Trophoblast cell (in vitro differentiated cells and primary cell): ENCODE measurements at regions not wholly inside any gene's neighbourhood (a gene's known extent, or its start where the extent isn't known, plus 50 kb on each side); places are given as distances from the start of the nearest gene placed in this dataset.

Experiments used
- DNase-seq, 2 donors: peaks; one replicate each; pipeline ENCODE4 v3.0.0-alpha.2; 2016
- H2AFZ ChIP-seq: 2 replicates; pipeline ENCODE4 v1.6.1; 2013; ENCODE audit warnings: low read length, moderate library complexity, mild to moderate bottlenecking; ENCODE audit not compliant: insufficient read depth, poor library complexity
- H2AK5ac ChIP-seq: 2 replicates; pipeline ENCODE4 v1.6.1; 2013; ENCODE audit warnings: mild to moderate bottlenecking, low read length
- H2BK120ac ChIP-seq: 2 replicates; pipeline ENCODE4 v1.6.1; 2013; ENCODE audit warnings: low read length, mild to moderate bottlenecking, moderate library complexity; ENCODE audit not compliant: insufficient read depth, poor library complexity
- H2BK12ac ChIP-seq: 2 replicates; pipeline ENCODE4 v1.6.1; 2013; ENCODE audit warnings: mild to moderate bottlenecking, low read length, moderate library complexity
- H2BK5ac ChIP-seq: 2 replicates; pipeline ENCODE4 v1.6.1; 2013; ENCODE audit warnings: low read length, low read depth, moderate library complexity, mild to moderate bottlenecking; ENCODE audit not compliant: poor library complexity
- H3K14ac ChIP-seq: 2 replicates; pipeline ENCODE4 v1.6.1; 2013; ENCODE audit warnings: mild to moderate bottlenecking, low read length
- H3K18ac ChIP-seq: 2 replicates; pipeline ENCODE4 v1.6.1; 2013; ENCODE audit warnings: mild to moderate bottlenecking, low read length
- H3K23ac ChIP-seq: 2 replicates; pipeline ENCODE4 v1.6.1; 2013; ENCODE audit warnings: low read length
- H3K27ac ChIP-seq: 2 replicates; pipeline ENCODE4 v1.5.1; 2013; ENCODE audit warnings: low read depth, mild to moderate bottlenecking, inconsistent platforms, low read length, moderate library complexity
- H3K27me3 ChIP-seq: 2 replicates; pipeline ENCODE4 v1.6.1; 2013; ENCODE audit warnings: inconsistent platforms, mild to moderate bottlenecking, low read length, moderate library complexity; ENCODE audit not compliant: insufficient read depth
- H3K36me3 ChIP-seq, 2 experiments: 1 replicate in 1 of 2; 2 replicates in 1 of 2; pipeline ENCODE4 v1.6.1; 2013; ENCODE audit warnings: low read length in 2 of 2, mild to moderate bottlenecking in 2 of 2, moderate library complexity in 1 of 2; ENCODE audit not compliant: insufficient read depth in 2 of 2, control insufficient read depth in 1 of 2
- H3K4ac ChIP-seq: 2 replicates; pipeline ENCODE4 v1.6.1; 2013; ENCODE audit warnings: low read depth, mild to moderate bottlenecking, low read length, moderate library complexity
- H3K4me1 ChIP-seq, 2 experiments: 1 replicate in 1 of 2; 2 replicates in 1 of 2; pipeline ENCODE4 v1.6.1; 2013; ENCODE audit warnings: low read length in 2 of 2, mild to moderate bottlenecking in 2 of 2, moderate library complexity in 1 of 2; ENCODE audit not compliant: insufficient read depth in 2 of 2, control insufficient read depth in 1 of 2
- H3K4me2 ChIP-seq: 2 replicates; pipeline ENCODE4 v1.6.1; 2013; ENCODE audit warnings: inconsistent platforms, mild to moderate bottlenecking, low read length, moderate library complexity
- H3K4me3 ChIP-seq: 2 replicates; pipeline ENCODE4 v1.5.1; 2013; ENCODE audit warnings: mild to moderate bottlenecking, low read depth, low read length, inconsistent platforms
- H3K79me1 ChIP-seq: one replicate; pipeline ENCODE4 v1.6.1; 2013; ENCODE audit warnings: low read length
- H3K79me2 ChIP-seq: 2 replicates; pipeline ENCODE4 v1.6.1; 2013; ENCODE audit warnings: low read length, mild to moderate bottlenecking; ENCODE audit not compliant: control insufficient read depth, insufficient read depth, poor library complexity
- H3K9ac ChIP-seq: 2 replicates; pipeline ENCODE4 v1.6.1; 2013; ENCODE audit warnings: mild to moderate bottlenecking, low read length
- H3K9me3 ChIP-seq: 2 replicates; pipeline ENCODE4 v1.6.1; 2013; ENCODE audit warnings: low read depth, mild to moderate bottlenecking, control low read depth, inconsistent platforms, low read length; ENCODE audit not compliant: insufficient read depth
- H4K12ac ChIP-seq: 2 replicates; pipeline ENCODE4 v1.6.1; 2013; ENCODE audit warnings: low read depth, mild to moderate bottlenecking, low read length, moderate library complexity
- H4K8ac ChIP-seq: 2 replicates; pipeline ENCODE4 v1.6.1; 2013; ENCODE audit warnings: low read depth, mild to moderate bottlenecking, low read length, moderate library complexity
- H4K91ac ChIP-seq: one replicate; pipeline ENCODE4 v1.6.1; 2013; ENCODE audit warnings: low read depth, mild to moderate bottlenecking, low read length, moderate library complexity
- WGBS: extraction: QIAGEN DNeasy Blood & Tissue Kit; methylation state at CpG from one replicate; pipeline ENCODE4 v1.1.7; 2013; ENCODE audit warnings: missing lambda C conversion rate; ENCODE audit not compliant: insufficient read length, insufficient coverage; ENCODE audit errors: extremely low coverage; 5-methylcytosine and 5-hydroxymethylcytosine counted together

- Histone ChIP-seq H3K9me3 (no peaks in the 10 kb centered on the region), H4K8ac (no peak overlapping the region), H2BK120ac (no peak overlapping the region), H2AK5ac (no peak overlapping the region), H3K4me2 (no peak overlapping the region), H4K91ac (no peak overlapping the region), H3K9ac (no peak overlapping the region), H2BK5ac (no peak overlapping the region), H2BK12ac (no peak overlapping the region), H3K79me2 (no peaks in the 10 kb centered on the region), H4K12ac (no peak overlapping the region), H3K27me3 (no peaks in the 10 kb centered on the region), H3K14ac (no peak overlapping the region), H3K4me1 (no peaks in the 10 kb centered on the region), H3K4me3 (no peak overlapping the region), H2AFZ (no peak overlapping the region), H3K27ac (no peak overlapping the region), H3K18ac (no peak overlapping the region), H3K23ac (no peak overlapping the region), H3K79me1 (no peaks in the 10 kb centered on the region), H3K4ac (no peak overlapping the region), H3K36me3 (no peaks in the 10 kb centered on the region)
- WGBS: no CpG with 5 or more reads among the region's 1 CpG
- no peak for DNase-seq
Measured at GRCh38 chr16:63695347-63695746, 1426.5 kb downstream of the CDH11 start.

- Histone ChIP-seq H3K27ac (no peak overlapping the region), H3K14ac (no peak overlapping the region), H3K4me2 (no peak overlapping the region), H4K91ac (no peak overlapping the region), H2AK5ac (no peak overlapping the region), H3K4me1 (no peaks in the 10 kb centered on the region), H3K27me3 (no peaks in the 10 kb centered on the region), H3K4me3 (no peak overlapping the region), H3K79me2 (no peaks in the 10 kb centered on the region), H2BK5ac (no peak overlapping the region), H4K8ac (no peak overlapping the region), H3K79me1 (no peaks in the 10 kb centered on the region), H3K9me3 (no peaks in the 10 kb centered on the region), H3K4ac (no peak overlapping the region), H3K18ac (no peak overlapping the region), H4K12ac (no peak overlapping the region), H3K36me3 (no peaks in the 10 kb centered on the region), H2BK12ac (no peak overlapping the region), H2AFZ (no peak overlapping the region), H2BK120ac (no peak overlapping the region), H3K9ac (no peak overlapping the region), H3K23ac (no peak overlapping the region)
- DNase-seq: no peak
- WGBS: no CpG with 5 or more reads among the region's 7 CpGs
Measured at GRCh38 chr16:63690961-63691360, 1430.9 kb downstream of the CDH11 start.

- H3K79me1 ChIP-seq: no peaks in the 10 kb centered on the region
- H3K4me2 ChIP-seq: no peak overlapping the region
- H3K14ac ChIP-seq: no peak overlapping the region
- H2BK5ac ChIP-seq: no peak overlapping the region
- H3K18ac ChIP-seq: no peak overlapping the region
- no peak overlapping the region for H4K8ac ChIP-seq
- no peak overlapping the region for H4K12ac ChIP-seq
- no peak overlapping the region for H3K27ac ChIP-seq
- H3K4me3 ChIP-seq: no peak overlapping the region
- no peak overlapping the region for H3K9ac ChIP-seq
- no peak overlapping the region for H2BK120ac ChIP-seq
- H2AFZ ChIP-seq: no peak overlapping the region
- H3K4ac ChIP-seq: no peak overlapping the region
- no peak overlapping the region for H2AK5ac ChIP-seq
- WGBS: no CpG with 5 or more reads among the region's 7 CpGs
- no peaks in the 10 kb centered on the region for H3K27me3 ChIP-seq
- H3K4me1 ChIP-seq: no peaks in the 10 kb centered on the region
- H2BK12ac ChIP-seq: no peak overlapping the region
- H3K79me2 ChIP-seq: no peaks in the 10 kb centered on the region
- no peak overlapping the region for H3K23ac ChIP-seq
- no peaks in the 10 kb centered on the region for H3K36me3 ChIP-seq
- no peak overlapping the region for H4K91ac ChIP-seq
- no peak for DNase-seq
- no peaks in the 10 kb centered on the region for H3K9me3 ChIP-seq
Measured at GRCh38 chr16:63690267-63690666, 1431.6 kb downstream of the CDH11 start.

- no peaks in the 10 kb centered on the region for H3K9me3 ChIP-seq
- no peak overlapping the region for H3K4me2 ChIP-seq
- H4K12ac ChIP-seq: no peak overlapping the region
- H2AK5ac ChIP-seq: no peak overlapping the region
- no peak overlapping the region for H4K91ac ChIP-seq
- no peak overlapping the region for H3K4me3 ChIP-seq
- no peaks in the 10 kb centered on the region for H3K36me3 ChIP-seq
- H3K9ac ChIP-seq: no peak overlapping the region
- no peak overlapping the region for H3K14ac ChIP-seq
- H3K79me1 ChIP-seq: no peaks in the 10 kb centered on the region
- no peak overlapping the region for H3K23ac ChIP-seq
- H3K4me1 ChIP-seq: no peaks in the 10 kb centered on the region
- no peaks in the 10 kb centered on the region for H3K79me2 ChIP-seq
- WGBS: no CpG with 5 or more reads among the region's 4 CpGs
- no peak overlapping the region for H3K18ac ChIP-seq
- no peak overlapping the region for H2BK120ac ChIP-seq
- no peak overlapping the region for H2AFZ ChIP-seq
- H4K8ac ChIP-seq: no peak overlapping the region
- no peak for DNase-seq
- no peaks in the 10 kb centered on the region for H3K27me3 ChIP-seq
- no peak overlapping the region for H3K4ac ChIP-seq
- H3K27ac ChIP-seq: no peak overlapping the region
- H2BK5ac ChIP-seq: no peak overlapping the region
- H2BK12ac ChIP-seq: no peak overlapping the region
Measured at GRCh38 chr16:63689068-63689467, 1432.8 kb downstream of the CDH11 start.
